ENCODE measurements at regions not wholly inside any gene's neighbourhood (a gene's known extent, or its start where the extent isn't known, plus 50 kb on each side); places are given as distances from the start of the nearest gene placed in this dataset.

DNA sequence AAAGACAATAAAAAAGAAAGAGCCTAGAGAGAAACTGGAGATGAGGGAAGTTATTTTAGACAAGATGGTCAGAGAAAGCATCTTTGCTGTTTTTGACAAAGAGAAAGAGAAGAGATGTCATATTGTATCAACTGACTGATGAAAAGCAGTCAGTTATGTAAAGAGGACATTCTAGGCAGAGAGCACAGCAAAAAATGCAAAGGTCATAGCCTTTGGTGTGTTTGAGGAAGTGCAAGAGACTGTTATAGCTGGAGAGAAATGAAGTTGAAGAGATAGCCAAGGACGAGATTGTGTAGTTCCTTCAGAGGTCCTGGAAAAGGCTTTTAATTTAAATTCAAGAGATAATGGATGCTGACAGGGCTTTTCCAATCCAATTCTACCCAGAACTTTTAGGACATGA lies 342.4 kb downstream of the RASEF start:
- no CpG with 5 or more reads among the region's 1 CpG for WGBS (ENCODE audit: extremely low coverage, insufficient read length, low lambda C conversion rate)
- H3K14ac ChIP-seq (ENCODE audit: insufficient read depth, low read length) = no peak overlapping the region
- Mint-ChIP-seq H3K4me3 (no peak overlapping the region), H3K9me3 (peaks cover 0 to 8% of the 10 kb centered on the region in 2 experiments; a peak in 2 of 5 replicates), H3K36me3 (ENCODE audit: insufficient read depth in 1 of 3, low read depth in 3 of 3) (peaks cover 0 to 11% (median 2%) of the 10 kb centered on the region in 3 experiments; a peak in 2 of 7 replicates), H3K27ac (peak overlapping the region in 1 of 3 experiments; percentile 60; a peak in 1 of 7 replicates), H3K4me1 (peaks cover 21 to 23% of the 10 kb centered on the region in 2 experiments), H3K27me3 (ENCODE audit: low read depth) (no peaks in the 10 kb centered on the region; the same call in 1 of the 2 replicates)
- H3K23ac ChIP-seq (ENCODE audit: insufficient read length, low read depth, low read length) = no peak overlapping the region
- H3K27ac ChIP-seq (ENCODE audit: insufficient read length, low read depth, low read length) = no peak overlapping the region
- H3K23me2 ChIP-seq (ENCODE audit: insufficient read length, low read depth, low read length, poor library complexity, severe bottlenecking) = no peaks in the 10 kb centered on the region
- H3K18ac ChIP-seq (ENCODE audit: insufficient read length, low read depth, low read length) = no peak overlapping the region
- no peaks in the 10 kb centered on the region for H3K27me3 ChIP-seq (ENCODE audit: insufficient read depth, low read length)
- no peak overlapping the region for H2BK12ac ChIP-seq (ENCODE audit: insufficient read length, low read depth, low read length)
- no peak overlapping the region for H2AFZ ChIP-seq (ENCODE audit: low read length)
- TF ChIP-seq, protein P1, sequence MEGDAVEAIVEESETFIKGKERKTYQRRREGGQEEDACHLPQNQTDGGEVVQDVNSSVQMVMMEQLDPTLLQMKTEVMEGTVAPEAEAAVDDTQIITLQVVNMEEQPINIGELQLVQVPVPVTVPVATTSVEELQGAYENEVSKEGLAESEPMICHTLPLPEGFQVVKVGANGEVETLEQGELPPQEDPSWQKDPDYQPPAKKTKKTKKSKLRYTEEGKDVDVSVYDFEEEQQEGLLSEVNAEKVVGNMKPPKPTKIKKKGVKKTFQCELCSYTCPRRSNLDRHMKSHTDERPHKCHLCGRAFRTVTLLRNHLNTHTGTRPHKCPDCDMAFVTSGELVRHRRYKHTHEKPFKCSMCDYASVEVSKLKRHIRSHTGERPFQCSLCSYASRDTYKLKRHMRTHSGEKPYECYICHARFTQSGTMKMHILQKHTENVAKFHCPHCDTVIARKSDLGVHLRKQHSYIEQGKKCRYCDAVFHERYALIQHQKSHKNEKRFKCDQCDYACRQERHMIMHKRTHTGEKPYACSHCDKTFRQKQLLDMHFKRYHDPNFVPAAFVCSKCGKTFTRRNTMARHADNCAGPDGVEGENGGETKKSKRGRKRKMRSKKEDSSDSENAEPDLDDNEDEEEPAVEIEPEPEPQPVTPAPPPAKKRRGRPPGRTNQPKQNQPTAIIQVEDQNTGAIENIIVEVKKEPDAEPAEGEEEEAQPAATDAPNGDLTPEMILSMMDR (conservative IDR thresholded peaks at IDR 0.05) = no peak
- H2AK5ac ChIP-seq (ENCODE audit: insufficient read length, low read length) = no peak overlapping the region
- H4K8ac ChIP-seq (replicated peaks; ENCODE audit: insufficient read length, low read depth, low read length) = no peak overlapping the region
- H4K91ac ChIP-seq (ENCODE audit: insufficient read length, low read depth, low read length) = no peak overlapping the region
- H2BK120ac ChIP-seq (ENCODE audit: low read depth, low read length, poor library complexity, severe bottlenecking) = no peak overlapping the region
- no peak overlapping the region for H4K5ac ChIP-seq (ENCODE audit: insufficient read length, low read depth, low read length)
- no peak overlapping the region for H2BK15ac ChIP-seq (ENCODE audit: low read depth, low read length)
- no peaks in the 10 kb centered on the region; the same call in 1 of the 2 replicates for H3K4me1 ChIP-seq (ENCODE audit: insufficient read depth, low read length)
- H4K20me1 ChIP-seq (ENCODE audit: control insufficient read depth, insufficient read depth, insufficient read length) = no peaks in the 10 kb centered on the region
- H3K4me2 ChIP-seq (ENCODE audit: insufficient read depth, insufficient read length, low read length) = no peak overlapping the region
- no peaks in the 10 kb centered on the region for H3K79me1 ChIP-seq (ENCODE audit: insufficient read depth, low read depth, low read length, poor library complexity, severe bottlenecking)
- no peak overlapping the region for H3K9ac ChIP-seq (ENCODE audit: extremely low read depth, insufficient read length, low read length)
- H2BK5ac ChIP-seq (ENCODE audit: insufficient read length, low read length) = no peak overlapping the region
- H3K79me2 ChIP-seq (ENCODE audit: insufficient read depth, low read length) = no peaks in the 10 kb centered on the region
- no peak overlapping the region for H3K4ac ChIP-seq (ENCODE audit: low read depth, low read length)
- H3T11ph ChIP-seq (ENCODE audit: low read length) = no peak overlapping the region
- no peak overlapping the region for H2BK20ac ChIP-seq (ENCODE audit: low read depth, low read length, poor library complexity, severe bottlenecking)
- no peak overlapping the region for H3K56ac ChIP-seq (ENCODE audit: insufficient read length, low read depth, low read length)
- DNase-seq = no peak
- H3K9me3 ChIP-seq (ENCODE audit: control insufficient read depth, low read depth, low read length) = no peaks in the 10 kb centered on the region
